HCT116 (cell line): ENCODE measurements at regions not wholly inside any gene's neighbourhood (a gene's known extent, or its start where the extent isn't known, plus 50 kb on each side); places are given as distances from the start of the nearest gene placed in this dataset.

Experiments
- CEBPB ChIP-seq: IDR thresholded peaks from 2 replicates; pipeline ENCODE4 v1.6.1; 2012; ENCODE audit warnings: low read depth
- EZH2 ChIP-seq: fragments of 200-600 bp; sonication (generic); IDR thresholded peaks from 2 replicates; pipeline ENCODE4 v1.6.1; 2017; ENCODE audit warnings: antibody characterized with exemption, mixed run types
- EZH2phosphoT487 ChIP-seq: fragments of 200-600 bp; IDR thresholded peaks from 2 replicates; pipeline ENCODE4 v1.6.1; 2018; ENCODE audit warnings: antibody characterized with exemption, borderline replicate concordance
- POLR2A ChIP-seq: IDR thresholded peaks from 2 replicates; pipeline ENCODE4 v1.7.0; 2011; ENCODE audit warnings: borderline replicate concordance; ENCODE audit not compliant: insufficient read depth, insufficient read length; ENCODE audit errors: extremely low read depth
- POLR2AphosphoS5 ChIP-seq: IDR thresholded peaks from 2 replicates; pipeline ENCODE4 v1.6.1; 2011; ENCODE audit warnings: mild to moderate bottlenecking, low read depth, low read length, moderate library complexity
- RAD21 ChIP-seq: IDR thresholded peaks from 2 replicates; pipeline ENCODE4 v1.6.1; 2012; ENCODE audit warnings: low read depth, mild to moderate bottlenecking
- TF ChIP-seq, protein P1 (sequence below), 3 experiments: fragments of 200-600 bp in 1 of 3; sonication (generic) in 1 of 3; IDR thresholded peaks in 2 of 3; conservative IDR thresholded peaks in 1 of 3; 2 replicates each; pipeline ENCODE4 v1.5.1; 2012 to 2017; ENCODE audit warnings: low read depth in 2 of 3, low read length in 2 of 3, antibody characterized with exemption in 1 of 3, borderline replicate concordance in 1 of 3, control low read depth in 1 of 3, mild to moderate bottlenecking in 1 of 3, mixed read lengths in 1 of 3, mixed run types in 1 of 3, moderate library complexity in 1 of 3; ENCODE audit not compliant: insufficient read depth in 1 of 3
- TF ChIP-seq, protein P2 (sequence below): IDR thresholded peaks from 2 replicates; pipeline ENCODE4 v1.6.1; 2012
- TF ChIP-seq, protein P3 (sequence below): IDR thresholded peaks from 2 replicates; pipeline ENCODE4 v1.6.1; 2012
- TF ChIP-seq, protein P4 (sequence below): IDR thresholded peaks from 2 replicates; pipeline ENCODE4 v1.6.1; 2012; ENCODE audit warnings: low read depth

DNA sequence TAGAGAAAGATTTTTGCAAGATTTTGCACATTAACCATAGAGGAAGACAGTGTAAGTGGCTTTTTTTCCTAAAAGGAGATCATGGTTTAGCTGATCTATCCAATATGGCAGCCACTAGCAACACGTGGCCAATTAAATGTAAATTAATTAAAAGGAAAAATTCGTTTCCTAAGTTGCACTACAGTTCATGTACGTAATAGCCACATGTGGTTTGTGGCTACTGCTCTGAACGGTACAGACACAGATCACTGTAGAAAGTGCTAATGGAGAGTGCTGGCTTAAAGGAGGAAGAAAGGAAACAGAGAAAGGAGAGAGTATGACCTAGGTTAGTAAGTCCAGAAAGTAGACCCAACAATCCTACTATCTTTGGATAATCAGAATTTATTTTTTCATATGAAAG lies 170.8 kb downstream of the SIPA1L2 start:
- TF ChIP-seq, protein P1, sequence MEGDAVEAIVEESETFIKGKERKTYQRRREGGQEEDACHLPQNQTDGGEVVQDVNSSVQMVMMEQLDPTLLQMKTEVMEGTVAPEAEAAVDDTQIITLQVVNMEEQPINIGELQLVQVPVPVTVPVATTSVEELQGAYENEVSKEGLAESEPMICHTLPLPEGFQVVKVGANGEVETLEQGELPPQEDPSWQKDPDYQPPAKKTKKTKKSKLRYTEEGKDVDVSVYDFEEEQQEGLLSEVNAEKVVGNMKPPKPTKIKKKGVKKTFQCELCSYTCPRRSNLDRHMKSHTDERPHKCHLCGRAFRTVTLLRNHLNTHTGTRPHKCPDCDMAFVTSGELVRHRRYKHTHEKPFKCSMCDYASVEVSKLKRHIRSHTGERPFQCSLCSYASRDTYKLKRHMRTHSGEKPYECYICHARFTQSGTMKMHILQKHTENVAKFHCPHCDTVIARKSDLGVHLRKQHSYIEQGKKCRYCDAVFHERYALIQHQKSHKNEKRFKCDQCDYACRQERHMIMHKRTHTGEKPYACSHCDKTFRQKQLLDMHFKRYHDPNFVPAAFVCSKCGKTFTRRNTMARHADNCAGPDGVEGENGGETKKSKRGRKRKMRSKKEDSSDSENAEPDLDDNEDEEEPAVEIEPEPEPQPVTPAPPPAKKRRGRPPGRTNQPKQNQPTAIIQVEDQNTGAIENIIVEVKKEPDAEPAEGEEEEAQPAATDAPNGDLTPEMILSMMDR (IDR thresholded peaks at IDR 0.05 in 2 of 3, conservative IDR thresholded peaks at IDR 0.05 in 1 of 3; ENCODE audit: borderline replicate concordance in 1 of 3, insufficient read depth in 1 of 3, low read depth in 2 of 3, low read length in 2 of 3): no peak
- no peak for TF ChIP-seq RAD21
- TF ChIP-seq, protein P2, sequence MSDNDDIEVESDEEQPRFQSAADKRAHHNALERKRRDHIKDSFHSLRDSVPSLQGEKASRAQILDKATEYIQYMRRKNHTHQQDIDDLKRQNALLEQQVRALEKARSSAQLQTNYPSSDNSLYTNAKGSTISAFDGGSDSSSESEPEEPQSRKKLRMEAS: no peak
- no peak for TF ChIP-seq EZH2phosphoT487
- no peak for TF ChIP-seq EZH2
- no peak for TF ChIP-seq POLR2AphosphoS5
- no peak for TF ChIP-seq CEBPB
- TF ChIP-seq POLR2A: no peak
- TF ChIP-seq, protein P3, sequence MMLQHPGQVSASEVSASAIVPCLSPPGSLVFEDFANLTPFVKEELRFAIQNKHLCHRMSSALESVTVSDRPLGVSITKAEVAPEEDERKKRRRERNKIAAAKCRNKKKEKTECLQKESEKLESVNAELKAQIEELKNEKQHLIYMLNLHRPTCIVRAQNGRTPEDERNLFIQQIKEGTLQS: no peak
- TF ChIP-seq, protein P4, sequence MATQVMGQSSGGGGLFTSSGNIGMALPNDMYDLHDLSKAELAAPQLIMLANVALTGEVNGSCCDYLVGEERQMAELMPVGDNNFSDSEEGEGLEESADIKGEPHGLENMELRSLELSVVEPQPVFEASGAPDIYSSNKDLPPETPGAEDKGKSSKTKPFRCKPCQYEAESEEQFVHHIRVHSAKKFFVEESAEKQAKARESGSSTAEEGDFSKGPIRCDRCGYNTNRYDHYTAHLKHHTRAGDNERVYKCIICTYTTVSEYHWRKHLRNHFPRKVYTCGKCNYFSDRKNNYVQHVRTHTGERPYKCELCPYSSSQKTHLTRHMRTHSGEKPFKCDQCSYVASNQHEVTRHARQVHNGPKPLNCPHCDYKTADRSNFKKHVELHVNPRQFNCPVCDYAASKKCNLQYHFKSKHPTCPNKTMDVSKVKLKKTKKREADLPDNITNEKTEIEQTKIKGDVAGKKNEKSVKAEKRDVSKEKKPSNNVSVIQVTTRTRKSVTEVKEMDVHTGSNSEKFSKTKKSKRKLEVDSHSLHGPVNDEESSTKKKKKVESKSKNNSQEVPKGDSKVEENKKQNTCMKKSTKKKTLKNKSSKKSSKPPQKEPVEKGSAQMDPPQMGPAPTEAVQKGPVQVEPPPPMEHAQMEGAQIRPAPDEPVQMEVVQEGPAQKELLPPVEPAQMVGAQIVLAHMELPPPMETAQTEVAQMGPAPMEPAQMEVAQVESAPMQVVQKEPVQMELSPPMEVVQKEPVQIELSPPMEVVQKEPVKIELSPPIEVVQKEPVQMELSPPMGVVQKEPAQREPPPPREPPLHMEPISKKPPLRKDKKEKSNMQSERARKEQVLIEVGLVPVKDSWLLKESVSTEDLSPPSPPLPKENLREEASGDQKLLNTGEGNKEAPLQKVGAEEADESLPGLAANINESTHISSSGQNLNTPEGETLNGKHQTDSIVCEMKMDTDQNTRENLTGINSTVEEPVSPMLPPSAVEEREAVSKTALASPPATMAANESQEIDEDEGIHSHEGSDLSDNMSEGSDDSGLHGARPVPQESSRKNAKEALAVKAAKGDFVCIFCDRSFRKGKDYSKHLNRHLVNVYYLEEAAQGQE: no peak
